Right lobe of liver (tissue), 4 donors: ENCODE measurements at regions not wholly inside any gene's neighbourhood (a gene's known extent, or its start where the extent isn't known, plus 50 kb on each side); places are given as distances from the start of the nearest gene placed in this dataset.
"Not testable (repeated sequence)": the region's sequence is repeated elsewhere in the genome, so short reads cannot be mapped to it uniquely, and the experiment has no call there.

Experiments
- POLR2A ChIP-seq: fragments of 450-650 bp; IDR thresholded peaks from one replicate; pipeline ENCODE4 v1.6.1; 2017; ENCODE audit warnings: antibody characterized with exemption, mild to moderate bottlenecking
- TF ChIP-seq, protein P1 (sequence below), 4 donors: fragments of 200-600 bp in 3 of 4; fragments of 450-650 bp in 1 of 4; IDR thresholded peaks; one replicate each; pipeline versions ENCODE4 v1.5.1 to v1.8.0; 2016 to 2022; ENCODE audit warnings: antibody characterized with exemption in 4 of 4, mild to moderate bottlenecking in 2 of 4
- donor health status: DM: no; HTN: no; CAD: no.
- donor health status: DM: no; HTN: no; CAD: no.
- donor health status: DM: no; HTN: yes; CAD: no.

DNA sequence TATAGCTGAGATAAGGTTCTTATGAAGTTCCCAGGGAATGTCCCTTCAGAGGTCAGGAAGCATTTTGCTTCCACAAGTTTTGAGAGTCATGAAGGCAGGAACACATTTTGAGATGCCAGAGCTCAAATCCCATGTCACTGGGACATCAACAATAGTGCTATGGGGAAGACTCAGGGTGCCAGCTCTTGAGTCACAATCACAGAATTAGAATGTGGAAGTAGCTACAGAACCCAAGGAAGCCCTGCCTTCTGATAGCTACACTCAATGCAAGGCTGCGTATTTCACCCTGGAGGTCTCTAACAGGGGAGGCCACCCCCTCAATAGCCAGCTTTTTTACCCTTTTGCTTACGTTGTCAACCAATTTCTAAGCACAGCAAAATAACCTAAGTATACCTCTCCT is 141.3 kb downstream of the FAM72B start:
- TF ChIP-seq, protein P1, sequence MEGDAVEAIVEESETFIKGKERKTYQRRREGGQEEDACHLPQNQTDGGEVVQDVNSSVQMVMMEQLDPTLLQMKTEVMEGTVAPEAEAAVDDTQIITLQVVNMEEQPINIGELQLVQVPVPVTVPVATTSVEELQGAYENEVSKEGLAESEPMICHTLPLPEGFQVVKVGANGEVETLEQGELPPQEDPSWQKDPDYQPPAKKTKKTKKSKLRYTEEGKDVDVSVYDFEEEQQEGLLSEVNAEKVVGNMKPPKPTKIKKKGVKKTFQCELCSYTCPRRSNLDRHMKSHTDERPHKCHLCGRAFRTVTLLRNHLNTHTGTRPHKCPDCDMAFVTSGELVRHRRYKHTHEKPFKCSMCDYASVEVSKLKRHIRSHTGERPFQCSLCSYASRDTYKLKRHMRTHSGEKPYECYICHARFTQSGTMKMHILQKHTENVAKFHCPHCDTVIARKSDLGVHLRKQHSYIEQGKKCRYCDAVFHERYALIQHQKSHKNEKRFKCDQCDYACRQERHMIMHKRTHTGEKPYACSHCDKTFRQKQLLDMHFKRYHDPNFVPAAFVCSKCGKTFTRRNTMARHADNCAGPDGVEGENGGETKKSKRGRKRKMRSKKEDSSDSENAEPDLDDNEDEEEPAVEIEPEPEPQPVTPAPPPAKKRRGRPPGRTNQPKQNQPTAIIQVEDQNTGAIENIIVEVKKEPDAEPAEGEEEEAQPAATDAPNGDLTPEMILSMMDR (IDR thresholded peaks at IDR 0.05) = not testable (repeated sequence)
- TF ChIP-seq POLR2A = not testable (repeated sequence)
